GM18519 (cell line): ENCODE measurements at regions not wholly inside any gene's neighbourhood (a gene's known extent, or its start where the extent isn't known, plus 50 kb on each side); places are given as distances from the start of the nearest gene placed in this dataset.

Experiments used
- ATAC-seq: cut with Tn5 transposase; IDR thresholded peaks from one replicate; pipeline ENCODE4 v1.9.1; 2021; ENCODE audit warnings: mild to moderate bottlenecking, moderate library complexity; ENCODE audit not compliant: unreplicated experiment, low FRiP score

- no peak for ATAC-seq
Observed at GRCh38 chr5:144102979-144103378, 67.5 kb downstream of the YIPF5 start.

GRCh38 chr5:144103611-144104485 lies 66.6 kb downstream of the YIPF5 start:
- ATAC-seq: no peak

- ATAC-seq: no peak
Observed at GRCh38 chr5:144105371-144105770, 65.1 kb downstream of the YIPF5 start.

- no peak for ATAC-seq
Observed at GRCh38 chr5:144108131-144108530, 62.3 kb downstream of the YIPF5 start.
